Spleen (tissue), 11 donors: ENCODE measurements at regions not wholly inside any gene's neighbourhood (a gene's known extent, or its start where the extent isn't known, plus 50 kb on each side); places are given as distances from the start of the nearest gene placed in this dataset.

Experiments used
- DNase-seq: peaks from one replicate; pipeline ENCODE4 v3.0.0-alpha.2; 2020
- H3K27ac ChIP-seq, 8 donors: fragments of 200-600 bp; sonication (generic) in 7 of 8; 1 replicate in 4 of 8; 2 replicates in 4 of 8; pipeline versions ENCODE4 v1.5.0 to v1.8.0; 2016 to 2021; ENCODE audit warnings: inconsistent platforms in 4 of 8, mild to moderate bottlenecking in 4 of 8, moderate library complexity in 1 of 8
- H3K27me3 ChIP-seq, 7 donors: fragments of 200-600 bp; sonication (generic) in 6 of 7; replicated peaks in 1 of 7; 1 replicate in 4 of 7; 2 replicates in 3 of 7; pipeline versions ENCODE4 v1.5.0 to v1.8.0; 2016 to 2021; ENCODE audit warnings: inconsistent platforms in 3 of 7, mild to moderate bottlenecking in 1 of 7
- H3K36me3 ChIP-seq, 6 donors: fragments of 200-600 bp; sonication (generic) in 5 of 6; 1 replicate in 4 of 6; 2 replicates in 2 of 6; pipeline versions ENCODE4 v1.5.0 to v1.8.0; 2016 to 2021; ENCODE audit warnings: inconsistent platforms in 2 of 6
- H3K4me1 ChIP-seq, 6 donors: fragments of 200-600 bp; sonication (generic) in 5 of 6; 1 replicate in 3 of 6; 2 replicates in 3 of 6; pipeline versions ENCODE4 v1.5.0 to v1.8.0; 2016 to 2021; ENCODE audit warnings: inconsistent platforms in 3 of 6
- H3K4me3 ChIP-seq, 8 donors: fragments of 200-600 bp; sonication (generic) in 7 of 8; 1 replicate in 4 of 8; 2 replicates in 4 of 8; pipeline versions ENCODE4 v1.5.0 to v1.8.0; 2016 to 2021; ENCODE audit warnings: inconsistent platforms in 4 of 8, mild to moderate bottlenecking in 4 of 8, moderate library complexity in 2 of 8
- H3K9me3 ChIP-seq, 8 donors: fragments of 200-600 bp; sonication (generic) in 7 of 8; 1 replicate in 4 of 8; 2 replicates in 4 of 8; pipeline versions ENCODE4 v1.5.0 to v1.8.0; 2016 to 2021; ENCODE audit warnings: inconsistent platforms in 4 of 8
- POLR2A ChIP-seq, 3 donors: fragments of 450-650 bp; IDR thresholded peaks; one replicate each; pipeline ENCODE4 v1.5.1; 2017; ENCODE audit warnings: antibody characterized with exemption in 3 of 3, mild to moderate bottlenecking in 1 of 3
- POLR2AphosphoS5 ChIP-seq, 3 donors: sonication (generic); formaldehyde crosslinking; IDR thresholded peaks; one replicate each; pipeline ENCODE4 v1.5.1; 2017; ENCODE audit warnings: antibody characterized with exemption in 3 of 3
- WGBS, 5 donors: extraction: QIAGEN DNeasy Blood & Tissue Kit in 3 of 5; methylation state at CpG; one replicate each; pipeline versions ENCODE4 v1.1.5 to v1.1.7; 2013 to 2018; 5-methylcytosine and 5-hydroxymethylcytosine counted together
- intact Hi-C: fragments of 100-400 bp; cut with DNase I; formaldehyde crosslinking; loops from one replicate; pipeline ENCODE4 v1.15.0; 2023; ENCODE audit warnings: low total_unique reads
- TF ChIP-seq, protein P1 (sequence below), 11 experiments: fragments of 200-600 bp in 7 of 11; fragments of 450-650 bp in 4 of 11; sonication (generic) in 4 of 11; IDR thresholded peaks in 8 of 11; conservative IDR thresholded peaks in 3 of 11; 1 replicate in 7 of 11; 2 replicates in 4 of 11; pipeline versions ENCODE4 v1.4.0 to v1.8.0; 2016 to 2021; ENCODE audit warnings: antibody characterized with exemption in 11 of 11, inconsistent platforms in 4 of 11, mild to moderate bottlenecking in 1 of 11
- donor health status: healthy with polysubstance abuse.
- donor health status: DM: no; HTN: no; CAD: no; lungs with moderate emphysema.
- donor health status: DM: no; HTN: no; CAD: no.
- donor health status: Bipolar disorder and iron deficiency.
- donor health status: healthy.
- donor health status: DM: no; HTN: no; CAD: no.
- donor health status: DM: yes; HTN: yes; CAD: no.

DNA sequence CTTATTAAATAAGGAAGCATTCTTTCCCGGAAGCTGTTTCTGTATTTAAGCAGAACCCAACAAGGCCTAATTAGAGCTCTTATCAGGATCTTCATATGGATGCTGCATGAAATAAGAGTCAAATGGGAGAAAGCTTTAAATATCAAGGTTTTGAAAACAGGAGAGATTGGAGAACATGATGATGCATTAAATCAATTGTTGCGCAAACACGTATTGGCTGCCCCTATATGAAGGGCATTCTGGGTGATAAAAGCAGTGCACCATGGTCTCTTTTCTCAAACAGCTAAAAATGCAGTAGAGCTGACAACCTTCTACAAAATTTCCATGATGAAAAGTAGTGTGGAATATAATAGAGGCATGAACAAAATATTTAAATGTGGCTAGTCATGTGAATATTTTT, 98.9 kb downstream of the TBXT start:
- Histone ChIP-seq H3K4me1 (no peaks in the 10 kb centered on the region), H3K9me3 (peaks cover 0 to 21% (median 9%) of the 10 kb centered on the region in 8 donors), H3K36me3 (no peaks in the 10 kb centered on the region), H3K27ac (no peak overlapping the region), H3K4me3 (no peak overlapping the region), H3K27me3 (peaks cover 0 to 5% (median 0%) of the 10 kb centered on the region in 7 donors)
- TF ChIP-seq POLR2AphosphoS5 (IDR thresholded peaks at IDR 0.05) (no peak), POLR2A (IDR thresholded peaks at IDR 0.05) (no peak)
- TF ChIP-seq, protein P1, sequence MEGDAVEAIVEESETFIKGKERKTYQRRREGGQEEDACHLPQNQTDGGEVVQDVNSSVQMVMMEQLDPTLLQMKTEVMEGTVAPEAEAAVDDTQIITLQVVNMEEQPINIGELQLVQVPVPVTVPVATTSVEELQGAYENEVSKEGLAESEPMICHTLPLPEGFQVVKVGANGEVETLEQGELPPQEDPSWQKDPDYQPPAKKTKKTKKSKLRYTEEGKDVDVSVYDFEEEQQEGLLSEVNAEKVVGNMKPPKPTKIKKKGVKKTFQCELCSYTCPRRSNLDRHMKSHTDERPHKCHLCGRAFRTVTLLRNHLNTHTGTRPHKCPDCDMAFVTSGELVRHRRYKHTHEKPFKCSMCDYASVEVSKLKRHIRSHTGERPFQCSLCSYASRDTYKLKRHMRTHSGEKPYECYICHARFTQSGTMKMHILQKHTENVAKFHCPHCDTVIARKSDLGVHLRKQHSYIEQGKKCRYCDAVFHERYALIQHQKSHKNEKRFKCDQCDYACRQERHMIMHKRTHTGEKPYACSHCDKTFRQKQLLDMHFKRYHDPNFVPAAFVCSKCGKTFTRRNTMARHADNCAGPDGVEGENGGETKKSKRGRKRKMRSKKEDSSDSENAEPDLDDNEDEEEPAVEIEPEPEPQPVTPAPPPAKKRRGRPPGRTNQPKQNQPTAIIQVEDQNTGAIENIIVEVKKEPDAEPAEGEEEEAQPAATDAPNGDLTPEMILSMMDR (IDR thresholded peaks at IDR 0.05 in 8 of 11, conservative IDR thresholded peaks at IDR 0.05 in 3 of 11), result no peak
- 78 to 99% (median 78%) methylated on average over 3 of the region's 3 CpGs for WGBS, 5 donors
- intact Hi-C loops, result no loop called here
- no peak for DNase-seq

- Histone ChIP-seq H3K27ac (no peak overlapping the region), H3K4me3 (no peak overlapping the region), H3K9me3 (peaks cover 0 to 25% (median 16%) of the 10 kb centered on the region in 8 donors), H3K4me1 (no peaks in the 10 kb centered on the region), H3K36me3 (no peaks in the 10 kb centered on the region), H3K27me3 (no peaks in the 10 kb centered on the region)
- intact Hi-C loops, result no loop called here
- DNase-seq, result no peak
- 65 to 72% (median 68%) methylated on average over 10 of the region's 10 CpGs for WGBS, 5 donors
- TF ChIP-seq, protein P1 (IDR thresholded peaks at IDR 0.05 in 8 of 11, conservative IDR thresholded peaks at IDR 0.05 in 3 of 11), result no peak
- no peak for TF ChIP-seq POLR2AphosphoS5 (IDR thresholded peaks at IDR 0.05)
- no peak for TF ChIP-seq POLR2A (IDR thresholded peaks at IDR 0.05)
Measured at GRCh38 chr6:166058064-166058739, 109.4 kb downstream of the TBXT start.

DNA sequence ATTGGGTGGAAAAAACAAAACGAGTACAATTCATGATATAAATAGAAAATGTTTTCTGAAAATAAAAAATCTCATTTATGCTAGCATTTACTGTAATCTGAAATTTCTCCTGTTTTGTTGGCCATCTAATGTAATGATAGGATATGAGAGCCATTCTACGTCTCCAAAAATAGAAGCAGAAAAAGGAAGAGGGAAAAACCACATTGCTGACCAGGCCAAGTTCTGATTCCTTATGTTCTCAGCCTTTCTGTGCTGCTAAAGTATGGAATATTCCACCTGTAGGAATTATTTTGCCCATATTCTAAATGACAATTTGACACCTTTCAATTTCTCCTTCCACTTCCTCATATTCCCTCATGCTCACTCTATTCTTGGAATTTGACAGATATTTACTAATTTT, 110.2 kb downstream of the TBXT start:
- Histone ChIP-seq H3K4me3 (no peak overlapping the region), H3K9me3 (peaks cover 0 to 29% (median 24%) of the 10 kb centered on the region in 8 donors), H3K36me3 (no peaks in the 10 kb centered on the region), H3K27me3 (no peaks in the 10 kb centered on the region), H3K4me1 (no peaks in the 10 kb centered on the region), H3K27ac (no peak overlapping the region)
- WGBS, 5 donors, result 35 to 60% (median 44%) methylated on average over 2 of the region's 2 CpGs
- no peak for DNase-seq
- TF ChIP-seq POLR2AphosphoS5 (IDR thresholded peaks at IDR 0.05), result no peak
- no peak for TF ChIP-seq POLR2A (IDR thresholded peaks at IDR 0.05)
- TF ChIP-seq, protein P1 (IDR thresholded peaks at IDR 0.05 in 8 of 11, conservative IDR thresholded peaks at IDR 0.05 in 3 of 11), result no peak
- intact Hi-C loops, result no loop called here

GRCh38 chr6:166056637-166057036, 111.0 kb downstream of the TBXT start:
- intact Hi-C loops, result no loop called here
- DNase-seq, result no peak
- Histone ChIP-seq H3K4me3 (no peak overlapping the region), H3K4me1 (no peaks in the 10 kb centered on the region), H3K36me3 (no peaks in the 10 kb centered on the region), H3K9me3 (peaks cover 0 to 37% (median 32%) of the 10 kb centered on the region in 8 donors), H3K27me3 (no peaks in the 10 kb centered on the region), H3K27ac (peak overlapping the region in 1 of 8 donors; percentile 36)
- TF ChIP-seq, protein P1 (IDR thresholded peaks at IDR 0.05 in 8 of 11, conservative IDR thresholded peaks at IDR 0.05 in 3 of 11), result no peak
- peak in 2 of 3 donors; percentile 41 to 69 for TF ChIP-seq POLR2AphosphoS5 (IDR thresholded peaks at IDR 0.05)
- WGBS, 5 donors, result 59 to 79% (median 76%) methylated on average over 4 of the region's 4 CpGs
